ENCODE measurements at regions not wholly inside any gene's neighbourhood (a gene's known extent, or its start where the extent isn't known, plus 50 kb on each side); places are given as distances from the start of the nearest gene placed in this dataset.

- no peak for TF ChIP-seq BCL11A (tag by site-specific recombination; IDR thresholded peaks at IDR 0.05; ENCODE audit: low read depth)
- TF ChIP-seq ZNF561 (tag by site-specific recombination; IDR thresholded peaks at IDR 0.05; ENCODE audit: borderline replicate concordance), result no peak
- TF ChIP-seq CTCF (tag by site-specific recombination; IDR thresholded peaks at IDR 0.05), result no peak
- no peak for TF ChIP-seq PBX3 (CRISPR knock-in tag; IDR thresholded peaks at IDR 0.05)
- no peak for TF ChIP-seq GLI2 (tag by site-specific recombination; IDR thresholded peaks at IDR 0.05; ENCODE audit: borderline replicate concordance, low read depth)
Observed at GRCh38 chr6:109291902-109292301, 90.4 kb downstream of the CD164 start.
